DND-41 (cell line): ENCODE measurements at regions not wholly inside any gene's neighbourhood (a gene's known extent, or its start where the extent isn't known, plus 50 kb on each side); places are given as distances from the start of the nearest gene placed in this dataset.

Experiments
- ATAC-seq: fragments of 200-7000 bp; cut with Tn5 transposase; 3 replicates; pipeline ENCODE4 v1.9.1; 2021; ENCODE audit warnings: low read depth; ENCODE audit not compliant: insufficient read depth
- DNase-seq: peaks from one replicate; pipeline ENCODE4 v3.0.0-alpha.2; 2020
- H2AFZ ChIP-seq: 2 replicates; pipeline ENCODE4 v1.6.0; 2012; ENCODE audit warnings: low read depth, low read length
- H3K27ac ChIP-seq: 2 replicates; pipeline ENCODE4 v1.5.1; 2012; ENCODE audit warnings: low read length, inconsistent platforms
- H3K27me3 ChIP-seq: fragments of 200-600 bp; sonication (generic); 2 replicates; pipeline ENCODE4 v1.6.0; 2012; ENCODE audit warnings: low read length, mild to moderate bottlenecking, inconsistent platforms; ENCODE audit not compliant: insufficient read depth, poor library complexity
- H3K36me3 ChIP-seq: 2 replicates; pipeline ENCODE4 v1.5.1; 2012; ENCODE audit warnings: low read length, inconsistent platforms; ENCODE audit not compliant: insufficient read depth
- H3K4me1 ChIP-seq: 2 replicates; pipeline ENCODE4 v1.5.1; 2012; ENCODE audit warnings: mild to moderate bottlenecking, low read length; ENCODE audit not compliant: insufficient read depth
- H3K4me2 ChIP-seq: 2 replicates; pipeline ENCODE4 v1.6.0; 2012; ENCODE audit warnings: mild to moderate bottlenecking, moderate library complexity, low read length, inconsistent platforms; ENCODE audit not compliant: insufficient read depth
- H3K4me3 ChIP-seq, 2 experiments: fragments of 200-600 bp in 1 of 2; shearing (Covaris generic) in 1 of 2; 2 replicates each; pipeline ENCODE4 v1.5.1; 2012 to 2016; ENCODE audit warnings: inconsistent platforms in 2 of 2, low read length in 2 of 2, mild to moderate bottlenecking in 2 of 2, low read depth in 1 of 2, moderate library complexity in 1 of 2
- H3K79me2 ChIP-seq: 2 replicates; pipeline ENCODE4 v1.6.0; 2012; ENCODE audit warnings: low read length, inconsistent platforms; ENCODE audit not compliant: insufficient read depth
- H3K9ac ChIP-seq: 2 replicates; pipeline ENCODE4 v1.6.0; 2012; ENCODE audit warnings: low read depth, mild to moderate bottlenecking, inconsistent platforms, low read length, moderate library complexity
- H3K9me3 ChIP-seq: 2 replicates; pipeline ENCODE4 v1.5.1; 2012; ENCODE audit warnings: low read length, moderate library complexity, mild to moderate bottlenecking, inconsistent platforms; ENCODE audit not compliant: insufficient read depth, severe bottlenecking
- H4K20me1 ChIP-seq: 2 replicates; pipeline ENCODE4 v1.6.0; 2012; ENCODE audit warnings: low read length; ENCODE audit not compliant: insufficient read depth
- CTCF ChIP-seq: IDR thresholded peaks from 2 replicates; pipeline ENCODE4 v1.5.1; 2012; ENCODE audit warnings: borderline replicate concordance, low read length, moderate library complexity, mild to moderate bottlenecking; ENCODE audit not compliant: poor library complexity, severe bottlenecking; ENCODE audit errors: extremely low read depth
- EZH2 ChIP-seq: IDR thresholded peaks from 3 replicates; pipeline ENCODE4 v1.6.1; 2012; ENCODE audit warnings: borderline replicate concordance, low read depth, mild to moderate bottlenecking, moderate library complexity, low read length, inconsistent platforms; ENCODE audit not compliant: severe bottlenecking

DNA sequence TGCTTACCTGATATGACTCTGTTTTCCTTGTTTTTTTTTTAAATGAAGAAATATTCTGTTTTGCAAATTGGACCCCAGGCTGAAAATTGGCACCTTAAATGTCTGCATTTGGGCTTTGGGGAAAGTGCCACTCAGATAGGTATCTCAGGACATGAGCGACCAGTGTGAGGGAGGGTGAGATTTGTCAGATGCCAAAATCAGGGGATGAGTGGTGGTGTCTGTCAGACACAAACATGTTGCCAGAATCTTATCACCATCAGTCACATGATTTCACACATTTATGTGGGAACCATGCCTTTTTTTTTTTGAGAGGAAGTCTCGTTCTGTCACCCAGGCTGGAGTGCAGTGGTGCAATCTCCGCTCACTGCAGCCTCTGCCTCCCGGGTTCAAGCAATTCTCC, 75.6 kb upstream of the OSBPL11 start:
- H3K4me1 ChIP-seq, result no peaks in the 10 kb centered on the region
- H3K9me3 ChIP-seq, result no peaks in the 10 kb centered on the region
- no peaks in the 10 kb centered on the region for H4K20me1 ChIP-seq
- H3K9ac ChIP-seq, result no peak overlapping the region
- H3K27ac ChIP-seq, result no peak overlapping the region
- no peak overlapping the region for H3K4me3 ChIP-seq
- no peaks in the 10 kb centered on the region for H3K79me2 ChIP-seq
- H3K27me3 ChIP-seq, result no peaks in the 10 kb centered on the region
- DNase-seq (no peak), ATAC-seq (no peak)
- no peak for TF ChIP-seq CTCF
- no peak for TF ChIP-seq EZH2
- no peak overlapping the region for H2AFZ ChIP-seq
- no peak overlapping the region for H3K4me2 ChIP-seq
- H3K36me3 ChIP-seq, result no peaks in the 10 kb centered on the region

GRCh38 chr3:125671461-125672243, 76.4 kb upstream of the OSBPL11 start:
- H3K4me2 ChIP-seq, result no peak overlapping the region
- no peaks in the 10 kb centered on the region for H3K36me3 ChIP-seq
- no peak overlapping the region for H3K27ac ChIP-seq
- no peaks in the 10 kb centered on the region for H3K27me3 ChIP-seq
- H3K79me2 ChIP-seq, result no peaks in the 10 kb centered on the region
- ATAC-seq, result no peak
- no peaks in the 10 kb centered on the region for H3K4me1 ChIP-seq
- no peak overlapping the region for H3K9ac ChIP-seq
- H3K4me3 ChIP-seq, result no peak overlapping the region
- no peak for DNase-seq
- no peak overlapping the region for H2AFZ ChIP-seq
- TF ChIP-seq CTCF (no peak), EZH2 (no peak)
- no peaks in the 10 kb centered on the region for H3K9me3 ChIP-seq
- no peaks in the 10 kb centered on the region for H4K20me1 ChIP-seq

GRCh38 chr3:125675791-125676190, 80.5 kb upstream of the OSBPL11 start:
- Histone ChIP-seq H3K27me3 (no peaks in the 10 kb centered on the region), H3K4me3 (no peak overlapping the region), H4K20me1 (no peaks in the 10 kb centered on the region; the same call in 1 of the 2 replicates), H3K27ac (no peak overlapping the region), H3K9ac (no peak overlapping the region), H3K9me3 (no peaks in the 10 kb centered on the region), H3K4me1 (no peaks in the 10 kb centered on the region), H2AFZ (no peak overlapping the region), H3K4me2 (no peak overlapping the region), H3K36me3 (no peaks in the 10 kb centered on the region), H3K79me2 (no peaks in the 10 kb centered on the region)
- no peak for TF ChIP-seq CTCF
- ATAC-seq, result no peak
- DNase-seq, result no peak
